KMS-11 (cell line): ENCODE measurements at regions not wholly inside any gene's neighbourhood (a gene's known extent, or its start where the extent isn't known, plus 50 kb on each side); places are given as distances from the start of the nearest gene placed in this dataset.

Source experiments
- H2AFZ ChIP-seq: fragments of 200-600 bp; sonication (generic); 2 replicates; pipeline ENCODE4 v1.6.1; 2016; ENCODE audit warnings: antibody characterized with exemption, mixed run types, low read depth
- H3K27ac ChIP-seq: fragments of 200-600 bp; sonication (generic); 2 replicates; pipeline ENCODE4 v1.6.1; 2016; ENCODE audit warnings: mild to moderate bottlenecking, mixed run types
- H3K27me3 ChIP-seq: fragments of 200-600 bp; sonication (generic); 2 replicates; pipeline ENCODE4 v1.6.1; 2017; ENCODE audit warnings: mild to moderate bottlenecking, low read depth, mixed run types, moderate library complexity; ENCODE audit not compliant: insufficient read depth
- H3K36me3 ChIP-seq: fragments of 200-600 bp; sonication (generic); 2 replicates; pipeline ENCODE4 v1.6.1; 2017; ENCODE audit warnings: mild to moderate bottlenecking, mixed run types; ENCODE audit not compliant: insufficient read depth
- H3K4me1 ChIP-seq: fragments of 200-600 bp; sonication (generic); 2 replicates; pipeline ENCODE4 v1.6.1; 2016; ENCODE audit warnings: mild to moderate bottlenecking, low read depth, mixed run types; ENCODE audit not compliant: poor library complexity, severe bottlenecking
- H3K4me2 ChIP-seq: fragments of 200-600 bp; sonication (generic); 2 replicates; pipeline ENCODE4 v1.7.0; 2016; ENCODE audit warnings: mild to moderate bottlenecking, mixed run types
- H3K4me3 ChIP-seq: fragments of 200-600 bp; sonication (generic); IDR thresholded peaks from 2 replicates; pipeline ENCODE4 v1.6.1; 2017; ENCODE audit warnings: low read depth, low read length, mixed read lengths; ENCODE audit not compliant: insufficient read depth
- H3K79me2 ChIP-seq: fragments of 200-600 bp; sonication (generic); 2 replicates; pipeline ENCODE4 v1.6.1; 2016; ENCODE audit warnings: low read depth, mixed run types; ENCODE audit not compliant: insufficient read depth
- H3K9ac ChIP-seq: fragments of 200-600 bp; sonication (generic); 2 replicates; pipeline ENCODE4 v1.6.1; 2016; ENCODE audit warnings: mild to moderate bottlenecking, mixed run types
- H4K20me1 ChIP-seq: fragments of 200-600 bp; sonication (generic); 2 replicates; pipeline ENCODE4 v1.6.1; 2016; ENCODE audit warnings: mild to moderate bottlenecking, mixed run types; ENCODE audit not compliant: insufficient read depth
- CTCF ChIP-seq: fragments of 200-600 bp; sonication (generic); conservative IDR thresholded peaks from 2 replicates; pipeline ENCODE4 v1.6.1; 2017; ENCODE audit warnings: low read depth, mild to moderate bottlenecking, antibody characterized with exemption, low read length, moderate library complexity, mixed read lengths

DNA sequence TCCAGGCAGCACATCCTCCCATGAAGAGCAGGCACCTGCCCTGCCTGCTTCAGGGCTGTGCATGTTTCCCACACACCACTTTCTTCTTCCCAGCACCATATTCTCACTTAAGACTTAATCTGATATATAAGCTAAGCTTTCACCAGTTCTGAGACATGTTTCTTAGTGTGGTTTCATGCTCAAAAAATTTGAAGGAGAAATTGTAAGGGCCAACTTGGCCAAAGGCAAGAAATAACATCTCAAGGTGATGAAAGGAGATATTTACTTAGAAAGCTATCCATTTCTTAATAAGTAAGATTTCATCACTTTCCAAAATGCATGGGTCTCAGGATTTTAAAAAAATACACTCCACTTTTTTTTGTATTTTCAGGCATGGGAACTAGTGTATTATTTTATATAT is 468.1 kb upstream of the AKR1E2 start:
- Histone ChIP-seq H3K4me3 (no peak overlapping the region), H3K4me1 (no peaks in the 10 kb centered on the region), H2AFZ (no peak overlapping the region), H3K4me2 (no peak overlapping the region), H3K9ac (no peak overlapping the region), H3K36me3 (no peaks in the 10 kb centered on the region), H3K27me3 (no peaks in the 10 kb centered on the region), H3K79me2 (no peaks in the 10 kb centered on the region), H4K20me1 (no peaks in the 10 kb centered on the region), H3K27ac (no peak overlapping the region)
- TF ChIP-seq CTCF = no peak

DNA sequence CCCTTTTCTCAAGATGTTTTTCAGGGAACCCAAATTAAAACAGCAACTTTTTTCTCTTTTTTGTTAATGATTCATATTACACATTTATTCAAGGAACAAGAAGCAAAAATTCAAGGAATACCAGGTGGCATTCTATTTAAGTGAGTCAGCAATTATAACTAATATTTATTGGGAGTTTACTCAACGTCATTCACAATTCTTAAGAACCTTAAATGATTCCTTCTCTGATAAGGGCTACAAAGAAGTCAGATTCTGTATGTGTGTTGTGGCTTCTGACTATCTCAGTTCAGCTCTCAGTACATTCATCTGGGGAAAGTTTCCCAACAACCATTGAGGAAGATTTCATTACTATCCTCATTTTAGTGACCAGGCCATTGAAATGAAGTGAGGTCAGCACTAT is 470.7 kb upstream of the AKR1E2 start:
- no peak overlapping the region for H3K4me3 ChIP-seq
- no peak overlapping the region for H3K4me2 ChIP-seq
- no peak for TF ChIP-seq CTCF
- H3K27me3 ChIP-seq = no peaks in the 10 kb centered on the region
- H2AFZ ChIP-seq = no peak overlapping the region
- H3K79me2 ChIP-seq = no peaks in the 10 kb centered on the region
- no peaks in the 10 kb centered on the region for H4K20me1 ChIP-seq
- H3K9ac ChIP-seq = no peak overlapping the region
- no peaks in the 10 kb centered on the region for H3K4me1 ChIP-seq
- no peaks in the 10 kb centered on the region for H3K36me3 ChIP-seq
- no peak overlapping the region for H3K27ac ChIP-seq

DNA sequence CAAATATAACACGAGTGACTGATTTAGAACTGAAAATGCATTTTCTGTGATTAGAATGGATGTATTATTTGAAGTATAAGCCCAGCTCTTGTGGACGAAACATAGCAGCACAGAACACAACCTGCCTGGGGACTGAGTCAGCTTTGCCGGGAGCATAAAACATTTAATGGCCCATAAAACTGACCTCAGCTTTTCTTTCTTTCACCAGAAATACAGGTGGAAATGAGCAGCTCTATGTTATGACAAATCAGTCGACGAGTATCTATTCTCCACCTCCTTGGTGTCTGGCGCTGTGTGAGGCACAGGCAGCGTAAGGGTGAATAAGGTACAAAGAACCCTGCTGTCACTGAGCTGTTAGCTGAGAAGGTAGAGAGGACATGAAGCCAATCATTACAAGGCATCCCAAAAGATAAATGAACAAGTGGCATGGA is 471.6 kb upstream of the AKR1E2 start:
- H3K27ac ChIP-seq = no peak overlapping the region
- H3K4me1 ChIP-seq = no peaks in the 10 kb centered on the region
- H3K4me2 ChIP-seq = no peak overlapping the region
- no peaks in the 10 kb centered on the region for H4K20me1 ChIP-seq
- no peak overlapping the region for H2AFZ ChIP-seq
- no peaks in the 10 kb centered on the region for H3K27me3 ChIP-seq
- H3K36me3 ChIP-seq = no peaks in the 10 kb centered on the region
- no peaks in the 10 kb centered on the region for H3K79me2 ChIP-seq
- no peak overlapping the region for H3K9ac ChIP-seq
- no peak overlapping the region for H3K4me3 ChIP-seq
- no peak for TF ChIP-seq CTCF

DNA sequence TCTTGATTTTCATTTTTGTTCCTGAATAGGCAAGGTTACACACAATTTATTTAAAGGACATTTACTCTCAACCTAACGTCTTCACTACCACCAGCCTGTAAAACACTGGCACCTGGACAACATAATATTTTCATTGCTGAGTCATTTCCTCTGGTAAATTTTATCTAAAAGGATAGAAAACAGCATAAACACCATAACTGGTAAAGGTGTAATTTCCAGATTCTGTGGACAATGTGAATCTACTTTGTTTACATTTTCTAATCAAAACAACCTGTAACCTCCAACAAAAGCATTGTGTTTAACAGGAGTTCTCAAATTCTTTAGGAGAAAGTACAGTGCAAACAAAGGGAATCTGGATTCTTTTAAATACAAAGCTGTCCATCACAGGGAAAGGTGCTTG is 472.0 kb upstream of the AKR1E2 start:
- H3K79me2 ChIP-seq = no peaks in the 10 kb centered on the region
- TF ChIP-seq CTCF = no peak
- no peaks in the 10 kb centered on the region for H3K27me3 ChIP-seq
- H3K4me3 ChIP-seq = no peak overlapping the region
- no peak overlapping the region for H3K4me2 ChIP-seq
- no peaks in the 10 kb centered on the region for H3K4me1 ChIP-seq
- H3K36me3 ChIP-seq = no peaks in the 10 kb centered on the region
- H3K27ac ChIP-seq = no peak overlapping the region
- no peak overlapping the region for H2AFZ ChIP-seq
- no peak overlapping the region for H3K9ac ChIP-seq
- no peaks in the 10 kb centered on the region for H4K20me1 ChIP-seq

- Histone ChIP-seq H2AFZ (no peak overlapping the region), H3K9ac (no peak overlapping the region), H4K20me1 (no peaks in the 10 kb centered on the region), H3K27me3 (no peaks in the 10 kb centered on the region), H3K4me3 (no peak overlapping the region), H3K4me2 (no peak overlapping the region), H3K27ac (no peak overlapping the region), H3K4me1 (no peaks in the 10 kb centered on the region), H3K36me3 (no peaks in the 10 kb centered on the region), H3K79me2 (no peaks in the 10 kb centered on the region)
- no peak for TF ChIP-seq CTCF
Observed at GRCh38 chr10:4353059-4353655, 472.9 kb upstream of the AKR1E2 start.
